ENCODE measurements at regions not wholly inside any gene's neighbourhood (a gene's known extent, or its start where the extent isn't known, plus 50 kb on each side); places are given as distances from the start of the nearest gene placed in this dataset.

DNA sequence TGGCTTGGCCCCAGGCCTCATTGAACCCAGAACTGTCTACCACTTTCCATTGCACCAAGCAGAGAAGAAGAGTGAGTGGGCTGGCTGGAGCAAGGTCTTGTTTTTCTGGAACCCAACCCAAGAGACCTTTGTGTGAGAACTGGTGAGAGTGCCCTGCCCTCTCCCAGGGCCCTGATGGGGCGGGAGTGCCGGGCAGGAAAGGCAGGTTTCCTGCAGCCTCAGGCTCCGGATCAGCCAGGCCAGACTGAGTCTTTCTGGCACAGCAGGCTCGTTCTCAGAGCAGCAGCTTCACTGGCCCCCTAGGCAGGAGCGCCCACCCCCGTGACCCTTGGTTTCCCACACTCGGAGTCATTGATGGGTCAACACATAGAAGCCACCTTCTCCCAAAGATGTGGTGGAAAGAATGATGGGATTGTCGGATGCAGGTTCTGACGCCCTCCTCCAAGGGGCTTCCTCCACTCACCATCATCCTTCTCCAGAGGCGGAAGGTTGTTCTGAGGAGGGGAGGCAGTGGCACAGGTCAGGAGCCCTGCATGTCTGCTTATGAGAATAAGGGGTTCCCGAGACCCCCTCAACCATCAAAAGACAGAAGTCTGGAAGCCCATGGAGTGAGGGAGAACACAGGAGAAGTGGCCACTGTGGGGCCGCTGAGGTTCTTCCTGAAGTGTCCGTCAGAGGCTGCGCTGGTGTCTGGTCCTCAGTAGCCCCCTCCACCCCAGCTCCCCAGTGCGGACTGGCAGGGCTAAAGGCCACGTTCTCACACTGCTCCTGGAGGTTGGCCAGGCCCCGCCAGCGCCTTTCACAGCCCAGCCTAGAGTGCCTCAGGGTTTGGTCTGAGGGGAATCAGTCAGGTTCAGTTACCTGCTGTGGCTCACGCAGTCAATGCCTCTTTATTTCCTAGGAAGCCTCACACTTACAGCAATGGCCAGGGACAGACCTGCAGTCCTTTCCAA lies 62.8 kb upstream of the LAPTM4A start:
- TF ChIP-seq EP300 (IDR thresholded peaks at IDR 0.05; ENCODE audit: borderline replicate concordance in 1 of 2, low read depth in 2 of 2, low read length in 2 of 2) (no peak), SP4 (IDR thresholded peaks at IDR 0.05; ENCODE audit: low read length) (no peak), POLR2AphosphoS5 (IDR thresholded peaks at IDR 0.05; ENCODE audit: low read depth, low read length) (no peak), KDM4A (IDR thresholded peaks at IDR 0.05; ENCODE audit: low read depth, low read length, severe bottlenecking) (no peak), POLR2A (IDR thresholded peaks at IDR 0.05; ENCODE audit: control extremely low read depth in 1 of 2, low read depth in 2 of 2, low read length in 2 of 2) (no peak)
- TF ChIP-seq, protein P1, sequence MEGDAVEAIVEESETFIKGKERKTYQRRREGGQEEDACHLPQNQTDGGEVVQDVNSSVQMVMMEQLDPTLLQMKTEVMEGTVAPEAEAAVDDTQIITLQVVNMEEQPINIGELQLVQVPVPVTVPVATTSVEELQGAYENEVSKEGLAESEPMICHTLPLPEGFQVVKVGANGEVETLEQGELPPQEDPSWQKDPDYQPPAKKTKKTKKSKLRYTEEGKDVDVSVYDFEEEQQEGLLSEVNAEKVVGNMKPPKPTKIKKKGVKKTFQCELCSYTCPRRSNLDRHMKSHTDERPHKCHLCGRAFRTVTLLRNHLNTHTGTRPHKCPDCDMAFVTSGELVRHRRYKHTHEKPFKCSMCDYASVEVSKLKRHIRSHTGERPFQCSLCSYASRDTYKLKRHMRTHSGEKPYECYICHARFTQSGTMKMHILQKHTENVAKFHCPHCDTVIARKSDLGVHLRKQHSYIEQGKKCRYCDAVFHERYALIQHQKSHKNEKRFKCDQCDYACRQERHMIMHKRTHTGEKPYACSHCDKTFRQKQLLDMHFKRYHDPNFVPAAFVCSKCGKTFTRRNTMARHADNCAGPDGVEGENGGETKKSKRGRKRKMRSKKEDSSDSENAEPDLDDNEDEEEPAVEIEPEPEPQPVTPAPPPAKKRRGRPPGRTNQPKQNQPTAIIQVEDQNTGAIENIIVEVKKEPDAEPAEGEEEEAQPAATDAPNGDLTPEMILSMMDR (IDR thresholded peaks at IDR 0.05; ENCODE audit: control extremely low read depth in 1 of 3, insufficient read depth in 1 of 3, low read depth in 1 of 3, low read length in 3 of 3) = no peak
- TF ChIP-seq, protein P2, sequence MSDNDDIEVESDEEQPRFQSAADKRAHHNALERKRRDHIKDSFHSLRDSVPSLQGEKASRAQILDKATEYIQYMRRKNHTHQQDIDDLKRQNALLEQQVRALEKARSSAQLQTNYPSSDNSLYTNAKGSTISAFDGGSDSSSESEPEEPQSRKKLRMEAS (IDR thresholded peaks at IDR 0.05) = no peak
